Vagina (tissue), 2 donors: ENCODE measurements at regions not wholly inside any gene's neighbourhood (a gene's known extent, or its start where the extent isn't known, plus 50 kb on each side); places are given as distances from the start of the nearest gene placed in this dataset.

Experiments
- DNase-seq, 2 donors: peaks; one replicate each; pipeline ENCODE4 v3.0.0-alpha.2; 2017; ENCODE audit errors: extremely low spot score in 2 of 2
- H3K27ac ChIP-seq: fragments of 200-600 bp; sonication (generic); one replicate; pipeline ENCODE4 v1.5.1; 2019
- H3K27me3 ChIP-seq: fragments of 200-600 bp; sonication (generic); one replicate; pipeline ENCODE4 v1.5.1; 2019
- H3K36me3 ChIP-seq, 2 donors: fragments of 200-600 bp; sonication (generic); one replicate each; pipeline ENCODE4 v1.5.1; 2017 to 2019
- H3K4me1 ChIP-seq: fragments of 200-600 bp; sonication (generic); one replicate; pipeline ENCODE4 v1.5.1; 2019
- H3K4me3 ChIP-seq, 2 donors: fragments of 200-600 bp; sonication (generic); 1 replicate in 1 of 2; 2 replicates in 1 of 2; pipeline ENCODE4 v1.5.1; 2016 to 2019
- H3K9me3 ChIP-seq: fragments of 200-600 bp; sonication (generic); one replicate; pipeline ENCODE4 v1.5.1; 2019
- CTCF ChIP-seq, 3 experiments: fragments of 450-650 bp in 2 of 3; fragments of 200-600 bp in 1 of 3; sonication (generic) in 1 of 3; IDR thresholded peaks; one replicate each; pipeline ENCODE4 v1.5.1; 2017 to 2019; ENCODE audit warnings: antibody characterized with exemption in 3 of 3, mild to moderate bottlenecking in 2 of 3, moderate library complexity in 2 of 3
- POLR2A ChIP-seq, 2 donors: fragments of 450-650 bp; IDR thresholded peaks; one replicate each; pipeline ENCODE4 v1.6.1; 2017; ENCODE audit warnings: antibody characterized with exemption in 2 of 2, mild to moderate bottlenecking in 2 of 2, moderate library complexity in 2 of 2
- POLR2AphosphoS5 ChIP-seq, 2 donors: sonication (generic); formaldehyde crosslinking; IDR thresholded peaks; one replicate each; pipeline ENCODE4 v1.9.0; 2017; ENCODE audit warnings: antibody characterized with exemption in 2 of 2, mild to moderate bottlenecking in 2 of 2, low read depth in 1 of 2; ENCODE audit not compliant: insufficient read depth in 1 of 2
- intact Hi-C: fragments of 100-400 bp; cut with DNase I; formaldehyde crosslinking; loops from one replicate; pipeline ENCODE4 v1.15.1; 2023

- Histone ChIP-seq H3K27ac (no peak overlapping the region), H3K4me1 (peaks cover 16% of the 10 kb centered on the region), H3K36me3 (no peaks in the 10 kb centered on the region), H3K9me3 (no peaks in the 10 kb centered on the region), H3K4me3 (no peak overlapping the region), H3K27me3 (no peaks in the 10 kb centered on the region)
- no peak for DNase-seq
- TF ChIP-seq POLR2A (IDR thresholded peaks at IDR 0.05) = no peak
- no peak for TF ChIP-seq POLR2AphosphoS5 (IDR thresholded peaks at IDR 0.05; ENCODE audit: insufficient read depth in 1 of 2, low read depth in 1 of 2)
- TF ChIP-seq CTCF (IDR thresholded peaks at IDR 0.05) = no peak
- intact Hi-C loops = no loop called here
Measured at GRCh38 chr5:74243634-74244033, 396.9 kb downstream of the ENC1 start.

GRCh38 chr5:74242516-74242915 lies 398.0 kb downstream of the ENC1 start:
- peaks cover 16% of the 10 kb centered on the region for H3K4me1 ChIP-seq
- no peak overlapping the region for H3K27ac ChIP-seq
- H3K27me3 ChIP-seq = no peaks in the 10 kb centered on the region
- no peak for DNase-seq
- no peak overlapping the region for H3K4me3 ChIP-seq
- TF ChIP-seq POLR2A (IDR thresholded peaks at IDR 0.05) = no peak
- TF ChIP-seq POLR2AphosphoS5 (IDR thresholded peaks at IDR 0.05; ENCODE audit: insufficient read depth in 1 of 2, low read depth in 1 of 2) = no peak
- H3K9me3 ChIP-seq = no peaks in the 10 kb centered on the region
- intact Hi-C loops = no loop called here
- no peaks in the 10 kb centered on the region for H3K36me3 ChIP-seq

- Histone ChIP-seq H3K27ac (no peak overlapping the region), H3K4me3 (no peak overlapping the region), H3K9me3 (no peaks in the 10 kb centered on the region), H3K27me3 (no peaks in the 10 kb centered on the region), H3K4me1 (peaks cover 16% of the 10 kb centered on the region), H3K36me3 (no peaks in the 10 kb centered on the region)
- intact Hi-C loops = no loop called here
- no peak for DNase-seq
- no peak for TF ChIP-seq POLR2A (IDR thresholded peaks at IDR 0.05)
- no peak for TF ChIP-seq CTCF (IDR thresholded peaks at IDR 0.05)
Measured at GRCh38 chr5:74241751-74242140, 398.8 kb downstream of the ENC1 start.

- no peaks in the 10 kb centered on the region for H3K36me3 ChIP-seq
- H3K27ac ChIP-seq = no peak overlapping the region
- no peak overlapping the region for H3K4me3 ChIP-seq
Measured at GRCh38 chr5:74240783-74241750, 399.5 kb downstream of the ENC1 start.

GRCh38 chr5:74239261-74239660 lies 401.3 kb downstream of the ENC1 start:
- no peak overlapping the region for H3K4me3 ChIP-seq
- H3K27me3 ChIP-seq = no peaks in the 10 kb centered on the region
- intact Hi-C loops = no loop called here
- peaks cover 16% of the 10 kb centered on the region for H3K4me1 ChIP-seq
- no peak overlapping the region for H3K27ac ChIP-seq
- no peaks in the 10 kb centered on the region for H3K36me3 ChIP-seq
- no peaks in the 10 kb centered on the region for H3K9me3 ChIP-seq
- TF ChIP-seq CTCF (IDR thresholded peaks at IDR 0.05) = no peak
- TF ChIP-seq POLR2A (IDR thresholded peaks at IDR 0.05) = no peak
- no peak for TF ChIP-seq POLR2AphosphoS5 (IDR thresholded peaks at IDR 0.05; ENCODE audit: insufficient read depth in 1 of 2, low read depth in 1 of 2)
- no peak for DNase-seq

More at GRCh38 chr5:74240783-74241750, 399.5 kb downstream of the ENC1 start:
- Histone ChIP-seq H3K9me3 (no peaks in the 10 kb centered on the region), H3K27me3 (no peaks in the 10 kb centered on the region), H3K4me1 (peaks cover 16% of the 10 kb centered on the region)
- no peak for TF ChIP-seq CTCF (IDR thresholded peaks at IDR 0.05)
- TF ChIP-seq POLR2A (IDR thresholded peaks at IDR 0.05) = no peak
- TF ChIP-seq POLR2AphosphoS5 (IDR thresholded peaks at IDR 0.05; ENCODE audit: insufficient read depth in 1 of 2, low read depth in 1 of 2) = no peak
- no peak for DNase-seq
- intact Hi-C loops = no loop called here
